Muscle layer of duodenum (tissue), 2 donors: ENCODE measurements at regions not wholly inside any gene's neighbourhood (a gene's known extent, or its start where the extent isn't known, plus 50 kb on each side); places are given as distances from the start of the nearest gene placed in this dataset.
A peak's percentile ranks its signal among the peaks of the same experiment; 100 is the strongest.

ENCODE experiments used
- H3K27ac ChIP-seq: one replicate; pipeline ENCODE4 v1.7.0; 2013; ENCODE audit warnings: mild to moderate bottlenecking, low read length
- H3K27me3 ChIP-seq: one replicate; pipeline ENCODE4 v1.7.0; 2013; ENCODE audit warnings: low read depth, mild to moderate bottlenecking, control low read depth, low read length
- H3K36me3 ChIP-seq, 2 donors: one replicate each; pipeline ENCODE4 v1.7.0; 2013; ENCODE audit warnings: low read length in 2 of 2, control low read depth in 1 of 2, mild to moderate bottlenecking in 1 of 2; ENCODE audit not compliant: insufficient read depth in 2 of 2, control insufficient read depth in 1 of 2
- H3K4me1 ChIP-seq, 2 donors: one replicate each; pipeline ENCODE4 v1.7.0; 2013; ENCODE audit warnings: low read length in 2 of 2, mild to moderate bottlenecking in 2 of 2, control low read depth in 1 of 2, moderate library complexity in 1 of 2; ENCODE audit not compliant: insufficient read depth in 2 of 2, control insufficient read depth in 1 of 2
- H3K4me3 ChIP-seq, 2 donors: one replicate each; pipeline ENCODE4 v1.7.0; 2013; ENCODE audit warnings: low read length in 2 of 2, low read depth in 1 of 2, mild to moderate bottlenecking in 1 of 2
- H3K9me3 ChIP-seq, 2 donors: one replicate each; pipeline ENCODE4 v1.7.0; 2013; ENCODE audit warnings: low read length in 2 of 2, control low read depth in 1 of 2, mild to moderate bottlenecking in 1 of 2; ENCODE audit not compliant: control insufficient read depth in 1 of 2
- donor health status: healthy.

- no peaks in the 10 kb centered on the region for H3K36me3 ChIP-seq
Observed at GRCh38 chr7:17699696-17700095, 240.6 kb downstream of the SNX13 start.

GRCh38 chr7:17700138-17700537 lies 240.2 kb downstream of the SNX13 start:
- Histone ChIP-seq H3K9me3 (peaks cover 16 to 18% of the 10 kb centered on the region in 2 donors), H3K27ac (no peak overlapping the region), H3K4me3 (peak overlapping the region in 1 of 2 donors; percentile 27), H3K4me1 (no peaks in the 10 kb centered on the region), H3K36me3 (no peaks in the 10 kb centered on the region), H3K27me3 (no peaks in the 10 kb centered on the region)

More at GRCh38 chr7:17699696-17700095, 240.6 kb downstream of the SNX13 start:
- H3K9me3 ChIP-seq, result peaks cover 16 to 18% of the 10 kb centered on the region in 2 donors
- H3K4me3 ChIP-seq, result peak overlapping the region in 1 of 2 donors; percentile 27
- no peak overlapping the region for H3K27ac ChIP-seq
- no peaks in the 10 kb centered on the region for H3K4me1 ChIP-seq
- no peaks in the 10 kb centered on the region for H3K27me3 ChIP-seq

- no peaks in the 10 kb centered on the region for H3K4me1 ChIP-seq
- no peaks in the 10 kb centered on the region for H3K36me3 ChIP-seq
Observed at GRCh38 chr7:17706275-17706674, 234.0 kb downstream of the SNX13 start.

GRCh38 chr7:17706734-17707133 lies 233.6 kb downstream of the SNX13 start:
- no peaks in the 10 kb centered on the region for H3K27me3 ChIP-seq
- no peaks in the 10 kb centered on the region for H3K9me3 ChIP-seq
- no peaks in the 10 kb centered on the region for H3K36me3 ChIP-seq
- H3K4me1 ChIP-seq, result no peaks in the 10 kb centered on the region
- H3K27ac ChIP-seq, result no peak overlapping the region
- H3K4me3 ChIP-seq, result no peak overlapping the region

More at GRCh38 chr7:17706275-17706674, 234.0 kb downstream of the SNX13 start:
- no peaks in the 10 kb centered on the region for H3K9me3 ChIP-seq
- H3K27ac ChIP-seq, result no peak overlapping the region
- H3K27me3 ChIP-seq, result no peaks in the 10 kb centered on the region
- no peak overlapping the region for H3K4me3 ChIP-seq

- Histone ChIP-seq H3K9me3 (no peaks in the 10 kb centered on the region), H3K4me3 (no peak overlapping the region), H3K36me3 (no peaks in the 10 kb centered on the region), H3K4me1 (no peaks in the 10 kb centered on the region), H3K27me3 (no peaks in the 10 kb centered on the region), H3K27ac (no peak overlapping the region)
Observed at GRCh38 chr7:17709127-17709526, 231.2 kb downstream of the SNX13 start.

- H3K27me3 ChIP-seq, result no peaks in the 10 kb centered on the region
- no peaks in the 10 kb centered on the region for H3K36me3 ChIP-seq
- no peaks in the 10 kb centered on the region for H3K9me3 ChIP-seq
- H3K27ac ChIP-seq, result no peak overlapping the region
- H3K4me3 ChIP-seq, result no peak overlapping the region
- H3K4me1 ChIP-seq, result no peaks in the 10 kb centered on the region
Observed at GRCh38 chr7:17709599-17709998, 230.7 kb downstream of the SNX13 start.

- no peaks in the 10 kb centered on the region for H3K27me3 ChIP-seq
- H3K27ac ChIP-seq, result no peak overlapping the region
- no peaks in the 10 kb centered on the region for H3K36me3 ChIP-seq
- H3K4me1 ChIP-seq, result no peaks in the 10 kb centered on the region
- H3K4me3 ChIP-seq, result no peak overlapping the region
- no peaks in the 10 kb centered on the region for H3K9me3 ChIP-seq
Observed at GRCh38 chr7:17710312-17710711, 230.0 kb downstream of the SNX13 start.

GRCh38 chr7:17713584-17713983 lies 226.7 kb downstream of the SNX13 start:
- H3K4me1 ChIP-seq, result no peaks in the 10 kb centered on the region
- no peak overlapping the region for H3K4me3 ChIP-seq
- no peaks in the 10 kb centered on the region for H3K27me3 ChIP-seq
- no peaks in the 10 kb centered on the region for H3K9me3 ChIP-seq
- no peaks in the 10 kb centered on the region for H3K36me3 ChIP-seq
- H3K27ac ChIP-seq, result no peak overlapping the region

DNA sequence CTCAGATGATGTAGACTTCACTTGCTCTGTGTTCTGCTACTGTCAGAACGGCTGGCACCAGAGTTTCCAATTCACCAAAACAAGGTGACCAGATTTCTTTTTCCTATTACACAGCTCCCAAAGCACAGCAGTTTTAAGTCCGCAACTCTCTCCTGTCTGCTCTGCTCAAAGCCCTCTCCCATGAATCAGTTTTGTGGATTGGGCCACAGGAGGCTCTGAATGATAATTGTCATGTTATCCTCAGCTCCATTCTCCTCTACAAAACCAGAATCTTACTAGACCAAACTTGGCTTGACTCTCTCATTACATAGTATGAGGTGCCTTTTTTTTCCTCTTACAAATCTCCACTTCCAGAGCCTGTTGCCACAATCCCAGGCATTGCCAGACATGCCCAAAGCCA lies 223.5 kb downstream of the SNX13 start:
- H3K27me3 ChIP-seq, result no peaks in the 10 kb centered on the region
- H3K4me3 ChIP-seq, result no peak overlapping the region
- H3K9me3 ChIP-seq, result no peaks in the 10 kb centered on the region
- H3K27ac ChIP-seq, result no peak overlapping the region
- no peaks in the 10 kb centered on the region for H3K36me3 ChIP-seq
- no peaks in the 10 kb centered on the region for H3K4me1 ChIP-seq

GRCh38 chr7:17719998-17720397 lies 220.3 kb downstream of the SNX13 start:
- no peak overlapping the region for H3K27ac ChIP-seq

GRCh38 chr7:17721736-17722285 lies 218.5 kb downstream of the SNX13 start:
- H3K27me3 ChIP-seq, result no peaks in the 10 kb centered on the region
- no peaks in the 10 kb centered on the region for H3K4me1 ChIP-seq
- H3K9me3 ChIP-seq, result no peaks in the 10 kb centered on the region
- H3K36me3 ChIP-seq, result no peaks in the 10 kb centered on the region
- H3K27ac ChIP-seq, result no peak overlapping the region
- H3K4me3 ChIP-seq, result no peak overlapping the region

More at GRCh38 chr7:17719998-17720397, 220.3 kb downstream of the SNX13 start:
- Histone ChIP-seq H3K27me3 (no peaks in the 10 kb centered on the region), H3K9me3 (no peaks in the 10 kb centered on the region), H3K36me3 (no peaks in the 10 kb centered on the region), H3K4me1 (no peaks in the 10 kb centered on the region), H3K4me3 (no peak overlapping the region)

GRCh38 chr7:17722798-17723197 lies 217.5 kb downstream of the SNX13 start:
- no peaks in the 10 kb centered on the region for H3K27me3 ChIP-seq
- H3K36me3 ChIP-seq, result no peaks in the 10 kb centered on the region
- H3K27ac ChIP-seq, result no peak overlapping the region
- H3K9me3 ChIP-seq, result no peaks in the 10 kb centered on the region
- H3K4me3 ChIP-seq, result no peak overlapping the region
- no peaks in the 10 kb centered on the region for H3K4me1 ChIP-seq
